B cell (primary cell): ENCODE measurements at regions not wholly inside any gene's neighbourhood (a gene's known extent, or its start where the extent isn't known, plus 50 kb on each side); places are given as distances from the start of the nearest gene placed in this dataset.

Source experiments
- ATAC-seq: fragments of 200-7000 bp; cut with Tn5 transposase; one replicate; pipeline ENCODE4 v1.10.0; 2021; ENCODE audit warnings: low read depth, mild to moderate bottlenecking, moderate number of reproducible peaks, moderate library complexity
- CTCF ChIA-PET: fragments of 350-600 bp; sonication (Branson Sonifier 250); formaldehyde crosslinking; loops from one replicate; lab custom pipeline; 2021; ENCODE audit warnings: antibody characterized with exemption, inconsistent platforms; lab: Charles Lee
- POLR2A ChIA-PET: fragments of 350-600 bp; sonication (Branson Sonifier 250); formaldehyde crosslinking; loops from one replicate; lab custom pipeline; 2021; ENCODE audit warnings: antibody characterized with exemption; lab: Charles Lee
- DNase-seq: peaks from one replicate; pipeline ENCODE4 v3.0.0; 2013
- H2AFZ ChIP-seq: 2 replicates; pipeline ENCODE4 v1.6.1; 2012; ENCODE audit warnings: mild to moderate bottlenecking, low read depth, low read length; ENCODE audit not compliant: insufficient read depth, poor library complexity, severe bottlenecking
- H3K27ac ChIP-seq, 2 donors: 1 replicate in 1 of 2; 2 replicates in 1 of 2; pipeline ENCODE4 v1.5.1; 2012 to 2013; ENCODE audit warnings: low read length in 2 of 2, mild to moderate bottlenecking in 2 of 2, moderate library complexity in 1 of 2
- H3K27me3 ChIP-seq, 4 experiments: fragments of 200-600 bp in 1 of 4; sonication (generic) in 1 of 4; replicated peaks in 1 of 4; 1 replicate in 2 of 4; 2 replicates in 2 of 4; pipeline versions ENCODE4 v1.6.1 to v1.7.0; 2013 to 2016; ENCODE audit warnings: low read length in 3 of 4, mild to moderate bottlenecking in 2 of 4, mixed read lengths in 1 of 4, moderate library complexity in 1 of 4; ENCODE audit not compliant: insufficient read depth in 4 of 4, control insufficient read depth in 3 of 4; ENCODE audit errors: control extremely low read depth in 1 of 4
- H3K36me3 ChIP-seq, 2 experiments: replicated peaks in 1 of 2; 1 replicate in 1 of 2; 2 replicates in 1 of 2; pipeline versions ENCODE4 v1.6.1 to v1.7.1; 2013; ENCODE audit warnings: low read length in 1 of 2; ENCODE audit not compliant: insufficient read depth in 2 of 2, control insufficient read depth in 1 of 2; ENCODE audit errors: control extremely low read depth in 1 of 2, extremely low read depth in 1 of 2
- H3K4me1 ChIP-seq, 2 donors: fragments of 200-600 bp in 1 of 2; sonication (generic) in 1 of 2; 1 replicate in 1 of 2; 2 replicates in 1 of 2; pipeline versions ENCODE4 v1.5.1 to v1.6.1; 2013 to 2017; ENCODE audit warnings: low read length in 2 of 2; ENCODE audit not compliant: control insufficient read depth in 2 of 2, insufficient read depth in 2 of 2
- H3K4me2 ChIP-seq: replicated peaks from 2 replicates; pipeline ENCODE3; 2012; ENCODE audit warnings: mild to moderate bottlenecking, low read depth, low read length; ENCODE audit not compliant: poor library complexity, severe bottlenecking
- H3K4me3 ChIP-seq, 5 experiments: fragments of 200-600 bp in 1 of 5; sonication (generic) in 1 of 5; 1 replicate in 3 of 5; 2 replicates in 2 of 5; pipeline versions ENCODE4 v1.5.1 to v1.7.0; 2011 to 2016; ENCODE audit warnings: low read length in 4 of 5, mild to moderate bottlenecking in 4 of 5, low read depth in 2 of 5, control low read depth in 1 of 5, moderate library complexity in 1 of 5; ENCODE audit not compliant: insufficient read depth in 1 of 5; ENCODE audit errors: control extremely low read depth in 1 of 5, extremely low read depth in 1 of 5
- H3K79me2 ChIP-seq: fragments of 200-600 bp; sonication (generic); one replicate; pipeline ENCODE4 v1.6.0; 2016; ENCODE audit warnings: low read length; ENCODE audit not compliant: control insufficient read depth, insufficient read depth
- H3K9ac ChIP-seq: fragments of 200-600 bp; sonication (generic); 2 replicates; pipeline ENCODE4 v1.6.1; 2017; ENCODE audit warnings: mild to moderate bottlenecking, low read length, moderate library complexity
- H3K9me3 ChIP-seq, 3 donors: one replicate each; pipeline versions ENCODE4 v1.6.1 to v1.7.1; 2013; ENCODE audit warnings: low read length in 2 of 3; ENCODE audit not compliant: control insufficient read depth in 2 of 3, insufficient read depth in 1 of 3; ENCODE audit errors: control extremely low read depth in 1 of 3
- H4K20me1 ChIP-seq: 2 replicates; pipeline ENCODE4 v1.6.0; 2012; ENCODE audit warnings: mild to moderate bottlenecking, low read length; ENCODE audit not compliant: insufficient read depth, control insufficient read depth, poor library complexity, severe bottlenecking
- H3K27ac Mint-ChIP-seq: one replicate; pipeline ENCODE4 v1.8.0; 2021; ENCODE audit warnings: mixed read lengths
- H3K27me3 Mint-ChIP-seq: one replicate; pipeline ENCODE4 v1.8.0; 2021; ENCODE audit warnings: mixed read lengths
- H3K4me1 Mint-ChIP-seq: one replicate; pipeline ENCODE4 v1.8.0; 2021; ENCODE audit warnings: mixed read lengths
- H3K4me3 Mint-ChIP-seq: one replicate; pipeline ENCODE4 v1.8.0; 2021; ENCODE audit warnings: mixed read lengths
- H3K9me3 Mint-ChIP-seq: one replicate; pipeline ENCODE4 v1.8.0; 2022; ENCODE audit warnings: mixed read lengths; ENCODE audit not compliant: insufficient read depth
- CTCF ChIP-seq: fragments of 200-600 bp; IDR thresholded peaks from one replicate; pipeline ENCODE4 v1.8.0; 2022; ENCODE audit warnings: antibody characterized with exemption, mild to moderate bottlenecking
- EZH2 ChIP-seq: IDR thresholded peaks from 2 replicates; pipeline ENCODE4 v1.6.1; 2012; ENCODE audit warnings: borderline replicate concordance, low read depth, mild to moderate bottlenecking, moderate library complexity, low read length; ENCODE audit not compliant: insufficient read depth, poor library complexity, severe bottlenecking
- WGBS: methylation state at CpG from one replicate; pipeline ENCODE4 v1.1.5; 2013; ENCODE audit warnings: missing lambda C conversion rate; ENCODE audit not compliant: insufficient coverage; 5-methylcytosine and 5-hydroxymethylcytosine counted together
- intact Hi-C: fragments of 100-400 bp; cut with micrococcal nuclease; formaldehyde crosslinking; loops from one replicate; pipeline ENCODE4 v1.10.0; 2022

- CTCF ChIA-PET = no interaction called here
- POLR2A ChIA-PET = no interaction called here
- Mint-ChIP-seq H3K4me3 (no peak overlapping the region), H3K4me1 (no peaks in the 10 kb centered on the region), H3K9me3 (no peaks in the 10 kb centered on the region), H3K27me3 (peaks cover 10% of the 10 kb centered on the region), H3K27ac (no peak overlapping the region)
- H3K36me3 ChIP-seq = no peaks in the 10 kb centered on the region
- H3K27ac ChIP-seq = no peak overlapping the region
- no peak overlapping the region for H3K4me3 ChIP-seq
- no CpG with 5 or more reads among the region's 3 CpGs for WGBS
- H3K9me3 ChIP-seq = no peaks in the 10 kb centered on the region
- H3K9ac ChIP-seq = no peak overlapping the region
- no peaks in the 10 kb centered on the region for H3K4me1 ChIP-seq
- TF ChIP-seq EZH2 (no peak), CTCF (no peak)
- ATAC-seq (no peak), DNase-seq (no peak)
- no peaks in the 10 kb centered on the region for H4K20me1 ChIP-seq
- no peak overlapping the region for H3K4me2 ChIP-seq
- H3K79me2 ChIP-seq = no peaks in the 10 kb centered on the region
- no peak overlapping the region for H2AFZ ChIP-seq
- intact Hi-C loops = no loop called here
- no peaks in the 10 kb centered on the region for H3K27me3 ChIP-seq
These were observed 359.6 kb upstream of the NOCT start for GRCh38 chr4:138655985-138656384.

- Histone ChIP-seq H3K27me3 (no peaks in the 10 kb centered on the region), H2AFZ (no peak overlapping the region), H3K27ac (no peak overlapping the region), H3K36me3 (no peaks in the 10 kb centered on the region), H4K20me1 (no peaks in the 10 kb centered on the region), H3K4me1 (no peaks in the 10 kb centered on the region), H3K9me3 (no peaks in the 10 kb centered on the region), H3K9ac (no peak overlapping the region), H3K4me2 (no peak overlapping the region), H3K4me3 (no peak overlapping the region), H3K79me2 (no peaks in the 10 kb centered on the region)
- ChIA-PET CTCF (no interaction called here), POLR2A (no interaction called here)
- no peaks in the 10 kb centered on the region for H3K9me3 Mint-ChIP-seq
- WGBS = no CpG with 5 or more reads among the region's 1 CpG
- ATAC-seq (no peak), DNase-seq (no peak)
- TF ChIP-seq CTCF = no peak
- TF ChIP-seq EZH2 = no peak
- H3K27ac Mint-ChIP-seq = no peak overlapping the region
- intact Hi-C loops = no loop called here
- no peak overlapping the region for H3K4me3 Mint-ChIP-seq
- H3K4me1 Mint-ChIP-seq = no peaks in the 10 kb centered on the region
- H3K27me3 Mint-ChIP-seq = peaks cover 10% of the 10 kb centered on the region
These were observed 360.3 kb upstream of the NOCT start for GRCh38 chr4:138655286-138655685.
